HG02870 (cell line): ENCODE measurements at regions not wholly inside any gene's neighbourhood (a gene's known extent, or its start where the extent isn't known, plus 50 kb on each side); places are given as distances from the start of the nearest gene placed in this dataset.
"Not testable (repeated sequence)": the region's sequence is repeated elsewhere in the genome, so short reads cannot be mapped to it uniquely, and the experiment has no call there.

Source experiments
- ATAC-seq: cut with Tn5 transposase; IDR thresholded peaks from one replicate; pipeline ENCODE4 v1.9.1; 2021; ENCODE audit warnings: mild to moderate bottlenecking, moderate library complexity; ENCODE audit not compliant: unreplicated experiment

GRCh38 chr2:199040522-199040921 is 417.2 kb downstream of the SATB2 start:
- ATAC-seq, result no peak

- not testable (repeated sequence) for ATAC-seq
Observed at GRCh38 chr2:199033761-199034160, 424.0 kb downstream of the SATB2 start.

GRCh38 chr2:199025146-199025545 is 432.6 kb downstream of the SATB2 start:
- no peak for ATAC-seq

GRCh38 chr2:199024224-199024623 is 433.5 kb downstream of the SATB2 start:
- ATAC-seq, result no peak

GRCh38 chr2:199019898-199020507 is 437.7 kb downstream of the SATB2 start:
- ATAC-seq, result no peak

- no peak for ATAC-seq
Observed at GRCh38 chr2:199018826-199019225, 438.9 kb downstream of the SATB2 start.

GRCh38 chr2:199015072-199015471 is 442.7 kb downstream of the SATB2 start:
- ATAC-seq, result no peak

- ATAC-seq, result no peak
Observed at GRCh38 chr2:199014226-199014625, 443.5 kb downstream of the SATB2 start.

- ATAC-seq, result no peak
Observed at GRCh38 chr2:199011908-199012307, 445.8 kb downstream of the SATB2 start.

- ATAC-seq, result no peak
Observed at GRCh38 chr2:198994678-198995077, 463.1 kb downstream of the SATB2 start.

- ATAC-seq, result no peak
Observed at GRCh38 chr2:198991431-198991830, 466.3 kb downstream of the SATB2 start.

GRCh38 chr2:198975779-198976178 is 482.0 kb downstream of the SATB2 start:
- no peak for ATAC-seq

GRCh38 chr2:198973785-198974184 is 484.0 kb downstream of the SATB2 start:
- no peak for ATAC-seq

- no peak for ATAC-seq
Observed at GRCh38 chr2:198973181-198973580, 484.6 kb downstream of the SATB2 start.

- ATAC-seq, result no peak
Observed at GRCh38 chr2:198968545-198968944, 489.2 kb downstream of the SATB2 start.

GRCh38 chr2:198966269-198966668 is 491.5 kb downstream of the SATB2 start:
- no peak for ATAC-seq

- ATAC-seq, result no peak
Observed at GRCh38 chr2:198961547-198961946, 496.2 kb downstream of the SATB2 start.

- ATAC-seq, result no peak
Observed at GRCh38 chr2:198957181-198957580, 500.6 kb downstream of the SATB2 start.

GRCh38 chr2:198953328-198953727 is 504.4 kb downstream of the SATB2 start:
- ATAC-seq, result no peak

GRCh38 chr2:198950803-198951202 is 506.9 kb downstream of the SATB2 start:
- ATAC-seq, result no peak

GRCh38 chr2:198945496-198945895 is 512.2 kb downstream of the SATB2 start:
- ATAC-seq, result no peak

GRCh38 chr2:198930170-198930569 is 527.6 kb downstream of the SATB2 start:
- ATAC-seq, result no peak

GRCh38 chr2:198928026-198928425 is 529.7 kb downstream of the SATB2 start:
- no peak for ATAC-seq
